Heart left ventricle (tissue), 16 donors: ENCODE measurements at regions not wholly inside any gene's neighbourhood (a gene's known extent, or its start where the extent isn't known, plus 50 kb on each side); places are given as distances from the start of the nearest gene placed in this dataset.

Experiments
- ATAC-seq, 4 donors: fragments of 200-7000 bp; cut with Tn5 transposase; one replicate each; pipeline ENCODE4 v1.9.1; 2020 to 2022; ENCODE audit warnings: moderate library complexity in 4 of 4, mild to moderate bottlenecking in 3 of 4, moderate number of reproducible peaks in 1 of 4
- DNase-seq, 5 donors: peaks; one replicate each; pipeline ENCODE4 v3.0.0-alpha.2; 2020
- H3K27ac ChIP-seq, 12 donors: fragments of 200-600 bp; sonication (generic) in 4 of 12; one replicate each; pipeline versions ENCODE4 v1.5.0 to v1.8.0; 2016 to 2022; ENCODE audit warnings: mild to moderate bottlenecking in 2 of 12
- H3K27me3 ChIP-seq, 9 donors: fragments of 200-600 bp; sonication (generic) in 2 of 9; one replicate each; pipeline versions ENCODE4 v1.5.1 to v1.8.0; 2016 to 2022; ENCODE audit warnings: mild to moderate bottlenecking in 3 of 9
- H3K36me3 ChIP-seq, 9 donors: fragments of 200-600 bp; sonication (generic) in 2 of 9; one replicate each; pipeline versions ENCODE4 v1.5.0 to v1.8.0; 2018 to 2022; ENCODE audit warnings: mild to moderate bottlenecking in 2 of 9
- H3K4me1 ChIP-seq, 12 donors: fragments of 200-600 bp; sonication (generic) in 4 of 12; one replicate each; pipeline versions ENCODE4 v1.5.0 to v1.8.0; 2016 to 2022; ENCODE audit warnings: mild to moderate bottlenecking in 3 of 12
- H3K4me3 ChIP-seq, 12 donors: fragments of 200-600 bp; sonication (generic) in 4 of 12; one replicate each; pipeline versions ENCODE4 v1.5.0 to v1.8.0; 2017 to 2022; ENCODE audit warnings: mild to moderate bottlenecking in 9 of 12, moderate library complexity in 4 of 12
- H3K9me3 ChIP-seq, 12 donors: fragments of 200-600 bp; sonication (generic) in 4 of 12; one replicate each; pipeline versions ENCODE4 v1.5.0 to v1.8.0; 2016 to 2022; ENCODE audit warnings: mild to moderate bottlenecking in 1 of 12
- CTCF ChIP-seq, 12 donors: fragments of 200-600 bp; sonication (generic) in 4 of 12; IDR thresholded peaks; one replicate each; pipeline versions ENCODE4 v1.5.0 to v1.8.0; 2018 to 2022; ENCODE audit warnings: antibody characterized with exemption in 12 of 12, mild to moderate bottlenecking in 5 of 12
- POLR2A ChIP-seq, 2 donors: fragments of 450-650 bp; IDR thresholded peaks; one replicate each; pipeline ENCODE4 v1.6.1; 2017; ENCODE audit warnings: antibody characterized with exemption in 2 of 2, mild to moderate bottlenecking in 2 of 2, moderate library complexity in 2 of 2
- WGBS, 4 donors: extraction: QIAGEN DNeasy Blood & Tissue Kit in 2 of 4; methylation state at CpG; one replicate each; pipeline versions ENCODE4 v1.1.5 to v1.1.7; 2013 to 2018; 5-methylcytosine and 5-hydroxymethylcytosine counted together
- intact Hi-C, 10 donors: fragments of 100-400 bp; cut with DNase I; formaldehyde crosslinking; loops; one replicate each; pipeline versions ENCODE4 v1.11.1 to v1.14.2; 2022
- donor health status: ischemic (EF 13 %, LVEDD 7.1; RV severe dilation, severe dysfunction).
- donor health status: healthy with polysubstance abuse.
- donor health status: DM: no; HTN: yes; CAD: no.
- donor health status: DM: no; HTN: no; CAD: no.
- donor health status: ischemic (EF 25% LVEDD 6.9; RV normal size, moderate dysfunction).
- donor health status: ischemic (EF 25% LVEDD 5.7; RV mildly dilated, moderate dysfunction).
- donor health status: healthy.
- donor health status: DM: yes; HTN: yes; CAD: no.
- donor health status: ischemic (EF 35%, LVEDD 5.7; RV mildly dilated, moderate dysfunction).
- donor health status: nonischemic (EF 11% LVEDD 7.7; RV severe dilation, severe dysfunction).
- donor health status: DM: yes; HTN: yes; CAD: no.
- donor health status: PGD.
- donor health status: ischemic (EF 29% LVEDD 5.4; RV normal size, mild dysfunction).
- donor health status: nonischemic (EF 23%, LVEDD 6.1; RV moderate dilation, normal function).

- Histone ChIP-seq H3K4me1 (peaks cover 0 to 4% (median 0%) of the 10 kb centered on the region in 12 donors), H3K27me3 (no peaks in the 10 kb centered on the region), H3K4me3 (no peak overlapping the region), H3K36me3 (no peaks in the 10 kb centered on the region), H3K27ac (no peak overlapping the region), H3K9me3 (no peaks in the 10 kb centered on the region)
- intact Hi-C loops = no loop called here
- no peak for ATAC-seq
- no peak for TF ChIP-seq POLR2A (IDR thresholded peaks at IDR 0.05)
- no peak for TF ChIP-seq CTCF (IDR thresholded peaks at IDR 0.05)
- no peak for DNase-seq
- 92 to 96% (median 95%) methylated on average over 10 of the region's 10 CpGs for WGBS, 4 donors
Observed at GRCh38 chr5:116646611-116647289, 72.1 kb upstream of the SEMA6A start.

GRCh38 chr5:116645627-116646026, 71.0 kb upstream of the SEMA6A start:
- no peak overlapping the region for H3K27ac ChIP-seq
- no peak overlapping the region for H3K4me3 ChIP-seq
- intact Hi-C loops = no loop called here
- 83 to 88% (median 85%) methylated on average over 1 of the region's 1 CpG for WGBS, 4 donors
- H3K27me3 ChIP-seq = no peaks in the 10 kb centered on the region
- DNase-seq = no peak
- no peak for TF ChIP-seq CTCF (IDR thresholded peaks at IDR 0.05)
- no peak for TF ChIP-seq POLR2A (IDR thresholded peaks at IDR 0.05)
- H3K9me3 ChIP-seq = no peaks in the 10 kb centered on the region
- H3K36me3 ChIP-seq = no peaks in the 10 kb centered on the region
- no peaks in the 10 kb centered on the region for H3K4me1 ChIP-seq
- no peak for ATAC-seq

GRCh38 chr5:116640236-116640635, 65.6 kb upstream of the SEMA6A start:
- H3K4me1 ChIP-seq = no peaks in the 10 kb centered on the region
- H3K36me3 ChIP-seq = no peaks in the 10 kb centered on the region
- H3K4me3 ChIP-seq = no peak overlapping the region
- no peak for ATAC-seq
- no peaks in the 10 kb centered on the region for H3K27me3 ChIP-seq
- TF ChIP-seq CTCF (IDR thresholded peaks at IDR 0.05) = no peak
- no peak for TF ChIP-seq POLR2A (IDR thresholded peaks at IDR 0.05)
- H3K9me3 ChIP-seq = no peaks in the 10 kb centered on the region
- intact Hi-C loops = no loop called here
- H3K27ac ChIP-seq = no peak overlapping the region
- DNase-seq = no peak

GRCh38 chr5:116637149-116637740, 62.6 kb upstream of the SEMA6A start:
- no peak for DNase-seq
- WGBS, 4 donors = 36 to 57% (median 45%) methylated on average over 4 of the region's 4 CpGs
- no peak for ATAC-seq

More at GRCh38 chr5:116637149-116637740, 62.6 kb upstream of the SEMA6A start:
- no peaks in the 10 kb centered on the region for H3K4me1 ChIP-seq
- H3K27ac ChIP-seq = no peak overlapping the region
- TF ChIP-seq POLR2A (IDR thresholded peaks at IDR 0.05) (no peak), CTCF (IDR thresholded peaks at IDR 0.05) (no peak)
- H3K27me3 ChIP-seq = no peaks in the 10 kb centered on the region
- H3K4me3 ChIP-seq = no peak overlapping the region
- intact Hi-C loops = no loop called here
- no peaks in the 10 kb centered on the region for H3K9me3 ChIP-seq
- no peaks in the 10 kb centered on the region for H3K36me3 ChIP-seq
